K562 (cell line): ENCODE measurements at regions not wholly inside any gene's neighbourhood (a gene's known extent, or its start where the extent isn't known, plus 50 kb on each side); places are given as distances from the start of the nearest gene placed in this dataset.

Source experiments
- ATAC-seq: fragments of 200-7000 bp; cut with Tn5 transposase; 3 replicates; pipeline ENCODE4 v1.9.1; 2020; ENCODE audit warnings: moderate library complexity
- BruUV-seq: library from RNA; stranded (reverse); fragments of 400-500 nt; replicated peaks from 2 replicates; lab custom pipeline; 2021; lab: Mats Ljungman, UMichigan
- CTCF ChIA-PET: fragments of 300-600 bp; formaldehyde crosslinking; extraction: SDS; loops from one replicate; lab custom pipeline; 2021; ENCODE audit warnings: low intra/inter-chr PET ratio; lab: Yijun Ruan, JAX
- POLR2A ChIA-PET: fragments of 300-600, 350-650 bp; sonication (Branson Sonifier 250); formaldehyde crosslinking; extraction: SDS; loops from one replicate; lab custom pipeline; 2021; ENCODE audit warnings: antibody characterized with exemption, inconsistent platforms; lab: Yijun Ruan, JAX
- DNase-seq, 4 experiments: peaks; one replicate each; pipeline versions ENCODE4 v3.0.0 to v3.0.0-alpha.2; 2011 to 2018; ENCODE audit warnings: low spot score in 3 of 4, mixed read lengths in 3 of 4; ENCODE audit errors: extremely low read depth in 1 of 4
- FAIRE-seq: peaks from 2 replicates; lab custom pipeline; 2011; peaks lifted over from hg19 to GRCh38; lab: Jason Lieb, UNC
- H2AFZ ChIP-seq: 2 replicates; pipeline ENCODE4 v1.6.0; 2011; ENCODE audit warnings: low read depth, low read length, control low read depth, inconsistent platforms
- H3K27ac ChIP-seq: fragments of 200-600 bp; 3 replicates; pipeline ENCODE4 v1.8.0; 2011; ENCODE audit warnings: low read depth, mild to moderate bottlenecking, control low read depth, inconsistent platforms, low read length, moderate library complexity, mixed read lengths; ENCODE audit errors: extremely low read depth
- H3K27me3 ChIP-seq, 2 experiments: fragments of 300-600 bp in 1 of 2; 2 replicates in 1 of 2; 3 replicates in 1 of 2; pipeline versions ENCODE4 v1.6.0 to v1.8.0; 2011; ENCODE audit warnings: inconsistent platforms in 2 of 2, low read length in 2 of 2, mild to moderate bottlenecking in 1 of 2, mixed read lengths in 1 of 2, moderate library complexity in 1 of 2; ENCODE audit not compliant: control insufficient read depth in 2 of 2, insufficient read depth in 2 of 2
- H3K36me3 ChIP-seq: fragments of 300-600 bp; 3 replicates; pipeline ENCODE4 v1.8.0; 2011; ENCODE audit warnings: mild to moderate bottlenecking, low read length, inconsistent platforms; ENCODE audit not compliant: control insufficient read depth, insufficient read depth
- H3K4me1 ChIP-seq, 2 experiments: fragments of 200-600 bp in 1 of 2; replicated peaks in 1 of 2; 2 replicates in 1 of 2; 3 replicates in 1 of 2; pipeline versions ENCODE4 v1.5.1 to v1.8.0; 2011; ENCODE audit warnings: inconsistent platforms in 2 of 2, low read length in 2 of 2, mild to moderate bottlenecking in 1 of 2, mixed read lengths in 1 of 2, moderate library complexity in 1 of 2; ENCODE audit not compliant: control insufficient read depth in 2 of 2, insufficient read depth in 2 of 2
- H3K4me2 ChIP-seq: 2 replicates; pipeline ENCODE4 v1.6.1; 2011; ENCODE audit warnings: low read length, control low read depth, inconsistent platforms, mixed read lengths; ENCODE audit not compliant: insufficient read depth
- H3K4me3 ChIP-seq: fragments of 200-600 bp; sonication (generic), shearing (Covaris generic); 2 replicates; pipeline ENCODE4 v1.5.1; 2016; ENCODE audit warnings: control low read depth, inconsistent platforms
- H3K79me2 ChIP-seq: fragments of 200-600 bp; 3 replicates; pipeline ENCODE4 v1.8.0; 2011; ENCODE audit warnings: low read length, inconsistent platforms; ENCODE audit not compliant: control insufficient read depth, insufficient read depth
- H3K9ac ChIP-seq, 2 experiments: 2 replicates each; pipeline versions ENCODE4 v1.6.0 to v1.6.1; 2011; ENCODE audit warnings: low read depth in 2 of 2, low read length in 2 of 2, control low read depth in 1 of 2, inconsistent platforms in 1 of 2, mild to moderate bottlenecking in 1 of 2, mixed read lengths in 1 of 2; ENCODE audit not compliant: insufficient read depth in 1 of 2
- H3K9me1 ChIP-seq: one replicate; pipeline ENCODE4 v1.6.0; 2011; ENCODE audit warnings: inconsistent platforms, mild to moderate bottlenecking, low read length, moderate library complexity; ENCODE audit not compliant: control insufficient read depth, insufficient read depth
- H3K9me3 ChIP-seq: replicated peaks from 2 replicates; pipeline ENCODE4 v1.5.1; 2011; ENCODE audit warnings: low read depth, low read length, inconsistent platforms; ENCODE audit not compliant: control insufficient read depth, insufficient read depth
- H4K20me1 ChIP-seq: replicated peaks from 2 replicates; pipeline ENCODE4 v1.6.1; 2011; ENCODE audit warnings: low read length, inconsistent platforms, mixed read lengths; ENCODE audit not compliant: control insufficient read depth, insufficient read depth
- DIDO1 ChIP-seq: fragments of 450-650 bp; IDR thresholded peaks from 2 replicates; pipeline ENCODE4 v1.6.1; 2016; ENCODE audit warnings: low read depth, missing biosample characterization, missing genetic modification characterization
- ETV6 ChIP-seq, 3 experiments: fragments of 150-350 bp in 1 of 3; sonication (generic) in 1 of 3; formaldehyde crosslinking in 1 of 3; IDR thresholded peaks; 2 replicates each; pipeline versions ENCODE4 v1.6.1 to v1.8.0; 2014 to 2022; ENCODE audit warnings: borderline replicate concordance in 2 of 3, low read depth in 2 of 3, antibody characterized with exemption in 1 of 3, low read length in 1 of 3, mild to moderate bottlenecking in 1 of 3, missing genetic modification reagents in 1 of 3
- GABPA ChIP-seq: fragments of 200-800 bp; sonication (Bioruptor generic); conservative IDR thresholded peaks from 2 replicates; pipeline ENCODE4 v1.6.1; 2016; ENCODE audit warnings: low read depth, missing genetic modification characterization, missing compliant biosample characterization
- HDAC1 ChIP-seq, 2 experiments: fragments of 450-650 bp; IDR thresholded peaks; 2 replicates each; pipeline ENCODE4 v1.6.1; 2016 to 2017; ENCODE audit warnings: inconsistent platforms in 1 of 2, mild to moderate bottlenecking in 1 of 2, moderate library complexity in 1 of 2
- ILF3 ChIP-seq: fragments of 450-650 bp; IDR thresholded peaks from 2 replicates; pipeline ENCODE4 v1.6.1; 2018; ENCODE audit warnings: antibody characterized with exemption, mild to moderate bottlenecking, moderate library complexity, borderline replicate concordance
- MTA3 ChIP-seq: fragments of 450-650 bp; formaldehyde crosslinking; IDR thresholded peaks from 2 replicates; pipeline ENCODE4 v1.6.1; 2017; ENCODE audit warnings: mild to moderate bottlenecking, borderline replicate concordance
- NR1H2 ChIP-seq: sonication (generic); formaldehyde crosslinking; IDR thresholded peaks from 2 replicates; pipeline ENCODE4 v1.4.0; 2020; ENCODE audit warnings: mild to moderate bottlenecking, missing genetic modification reagents
- NUFIP1 ChIP-seq: fragments of 450-650 bp; IDR thresholded peaks from 2 replicates; pipeline ENCODE4 v1.6.1; 2018; ENCODE audit not compliant: partially characterized antibody
- POLR2H ChIP-seq: IDR thresholded peaks from 2 replicates; pipeline ENCODE4 v1.6.1; 2016; ENCODE audit warnings: missing genetic modification characterization, low read depth, mild to moderate bottlenecking, control low read depth, missing compliant biosample characterization, moderate library complexity
- PURB ChIP-seq: sonication (generic); formaldehyde crosslinking; IDR thresholded peaks from 2 replicates; pipeline ENCODE4 v1.9.0; 2021; ENCODE audit warnings: low read depth, mild to moderate bottlenecking, missing genetic modification reagents
- ZNF253 ChIP-seq: fragments of 250-450 bp; sonication (Bioruptor Pico); conservative IDR thresholded peaks from 2 replicates; pipeline ENCODE4 v1.6.1; 2021; ENCODE audit warnings: mild to moderate bottlenecking
- ZNF584 ChIP-seq: fragments of 200-800 bp; sonication (Bioruptor generic); IDR thresholded peaks from 2 replicates; pipeline ENCODE4 v1.6.1; 2016; ENCODE audit warnings: low read depth, mild to moderate bottlenecking, missing genetic modification characterization, missing compliant biosample characterization
- ZSCAN32 ChIP-seq: fragments of 450-650 bp; formaldehyde crosslinking; IDR thresholded peaks from 2 replicates; pipeline ENCODE4 v1.4.0; 2020; ENCODE audit warnings: mild to moderate bottlenecking, moderate library complexity
- WGBS: fragments of 100-300 bp; shearing (Covaris generic); methylation state at CpG from one replicate; pipeline ENCODE4 v1.1.6; 2016; ENCODE audit warnings: low coverage, mixed read lengths; ENCODE audit not compliant: insufficient coverage; ENCODE audit errors: missing lambda C conversion rate; 5-methylcytosine and 5-hydroxymethylcytosine counted together
- in situ Hi-C: fragments of 300-500 bp; cut with MboI; formaldehyde crosslinking; loops from 4 replicates; pipeline ENCODE4 v1.15.0; 2018; ENCODE audit warnings: inconsistent platforms, mixed read lengths
- intact Hi-C: fragments of 100-400 bp; cut with micrococcal nuclease; formaldehyde crosslinking; loops from 2 replicates; pipeline ENCODE4 v1.14.2; 2022

GRCh38 chr1:98104289-98104688, 183.5 kb upstream of the DPYD start:
- no peak overlapping the region for H3K4me3 ChIP-seq
- no peaks in the 10 kb centered on the region for H3K27me3 ChIP-seq
- H4K20me1 ChIP-seq = no peaks in the 10 kb centered on the region
- no peak for ATAC-seq
- H3K27ac ChIP-seq = no peak overlapping the region
- TF ChIP-seq HDAC1 (IDR thresholded peaks at IDR 0.05) (no peak), ETV6 (IDR thresholded peaks at IDR 0.05; ENCODE audit: borderline replicate concordance in 1 of 2, low read depth in 2 of 2, low read length in 1 of 2) (no peak), ETV6 (CRISPR knock-in tag; IDR thresholded peaks at IDR 0.05; ENCODE audit: borderline replicate concordance) (no peak), MTA3 (no peak), ZNF584 (CRISPR knock-in tag) (no peak), ILF3 (no peak), NR1H2 (CRISPR knock-in tag) (no peak), POLR2H (tag) (no peak), DIDO1 (tag) (no peak), ZNF253 (no peak), NUFIP1 (no peak), ZSCAN32 (no peak), PURB (CRISPR knock-in tag) (no peak), GABPA (tag) (no peak)
- no peak overlapping the region for H3K9ac ChIP-seq
- no peak for FAIRE-seq
- BruUV-seq = no TSS peak
- intact Hi-C loops (no loop called here), in situ Hi-C loops (no loop called here)
- no peaks in the 10 kb centered on the region for H3K79me2 ChIP-seq
- no peaks in the 10 kb centered on the region for H3K9me3 ChIP-seq
- DNase-seq = no peak
- no peak overlapping the region for H3K4me2 ChIP-seq
- no peaks in the 10 kb centered on the region for H3K9me1 ChIP-seq
- ChIA-PET POLR2A (no interaction called here), CTCF (no interaction called here)
- no peaks in the 10 kb centered on the region for H3K4me1 ChIP-seq
- 0% methylated on average over 3 of the region's 3 CpGs for WGBS
- no peak overlapping the region for H2AFZ ChIP-seq
- no peaks in the 10 kb centered on the region for H3K36me3 ChIP-seq
